HFFc6 (cell line): ENCODE measurements at regions not wholly inside any gene's neighbourhood (a gene's known extent, or its start where the extent isn't known, plus 50 kb on each side); places are given as distances from the start of the nearest gene placed in this dataset.
"Not testable (repeated sequence)": the region's sequence is repeated elsewhere in the genome, so short reads cannot be mapped to it uniquely, and the experiment has no call there.

Experiments
- DNase-seq: peaks from one replicate; pipeline ENCODE4 v3.0.0-alpha.2; 2018
- H3K27ac Mint-ChIP-seq: 2 replicates; pipeline ENCODE4 v1.8.0; 2020; ENCODE audit warnings: mild to moderate bottlenecking, mixed read lengths
- H3K27me3 Mint-ChIP-seq: 2 replicates; pipeline ENCODE4 v1.8.0; 2021; ENCODE audit warnings: mild to moderate bottlenecking, moderate library complexity, mixed read lengths; ENCODE audit not compliant: insufficient read depth
- H3K36me3 Mint-ChIP-seq: 2 replicates; pipeline ENCODE4 v1.8.0; 2021; ENCODE audit warnings: low read depth, mixed read lengths
- H3K4me1 Mint-ChIP-seq: 2 replicates; pipeline ENCODE4 v1.8.0; 2020; ENCODE audit warnings: low read depth, mixed read lengths
- H3K4me3 Mint-ChIP-seq: 2 replicates; pipeline ENCODE4 v1.8.0; 2020; ENCODE audit warnings: mild to moderate bottlenecking, moderate library complexity, mixed read lengths
- H3K9me3 Mint-ChIP-seq: 2 replicates; pipeline ENCODE4 v1.8.0; 2020; ENCODE audit warnings: mild to moderate bottlenecking, mixed read lengths
- TF ChIP-seq, protein P1 (sequence below): fragments of 200-600 bp; sonication (generic); IDR thresholded peaks from 2 replicates; pipeline ENCODE4 v1.5.0; 2021; ENCODE audit warnings: antibody characterized with exemption, mild to moderate bottlenecking

DNA sequence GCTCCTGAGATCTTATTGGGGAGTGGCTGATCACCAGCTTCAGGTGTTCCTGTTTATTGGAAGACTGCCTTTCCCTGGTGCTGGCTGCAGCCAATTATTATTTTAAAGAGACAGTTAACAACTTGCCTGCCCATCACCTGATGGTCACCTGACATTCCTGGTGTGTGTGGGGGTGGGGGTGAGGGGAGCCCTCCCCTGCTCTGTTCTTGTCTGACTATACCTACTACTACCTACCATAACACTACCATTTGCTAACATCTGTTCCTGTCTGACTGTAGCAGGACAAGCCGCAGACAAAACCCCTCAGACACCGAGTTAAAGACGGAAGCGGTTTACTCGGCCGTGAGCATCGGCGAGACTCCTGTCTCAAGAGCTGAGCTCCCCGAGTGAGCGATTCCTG lies 54.9 kb upstream of the NBPF3 start:
- DNase-seq, result no peak
- TF ChIP-seq, protein P1, sequence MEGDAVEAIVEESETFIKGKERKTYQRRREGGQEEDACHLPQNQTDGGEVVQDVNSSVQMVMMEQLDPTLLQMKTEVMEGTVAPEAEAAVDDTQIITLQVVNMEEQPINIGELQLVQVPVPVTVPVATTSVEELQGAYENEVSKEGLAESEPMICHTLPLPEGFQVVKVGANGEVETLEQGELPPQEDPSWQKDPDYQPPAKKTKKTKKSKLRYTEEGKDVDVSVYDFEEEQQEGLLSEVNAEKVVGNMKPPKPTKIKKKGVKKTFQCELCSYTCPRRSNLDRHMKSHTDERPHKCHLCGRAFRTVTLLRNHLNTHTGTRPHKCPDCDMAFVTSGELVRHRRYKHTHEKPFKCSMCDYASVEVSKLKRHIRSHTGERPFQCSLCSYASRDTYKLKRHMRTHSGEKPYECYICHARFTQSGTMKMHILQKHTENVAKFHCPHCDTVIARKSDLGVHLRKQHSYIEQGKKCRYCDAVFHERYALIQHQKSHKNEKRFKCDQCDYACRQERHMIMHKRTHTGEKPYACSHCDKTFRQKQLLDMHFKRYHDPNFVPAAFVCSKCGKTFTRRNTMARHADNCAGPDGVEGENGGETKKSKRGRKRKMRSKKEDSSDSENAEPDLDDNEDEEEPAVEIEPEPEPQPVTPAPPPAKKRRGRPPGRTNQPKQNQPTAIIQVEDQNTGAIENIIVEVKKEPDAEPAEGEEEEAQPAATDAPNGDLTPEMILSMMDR, result no peak
- Mint-ChIP-seq H3K27me3 (peaks cover 16% of the 10 kb centered on the region), H3K4me3 (no peak overlapping the region), H3K4me1 (no peaks in the 10 kb centered on the region), H3K9me3 (peaks cover 7% of the 10 kb centered on the region), H3K27ac (no peak overlapping the region), H3K36me3 (peaks cover 7% of the 10 kb centered on the region)

DNA sequence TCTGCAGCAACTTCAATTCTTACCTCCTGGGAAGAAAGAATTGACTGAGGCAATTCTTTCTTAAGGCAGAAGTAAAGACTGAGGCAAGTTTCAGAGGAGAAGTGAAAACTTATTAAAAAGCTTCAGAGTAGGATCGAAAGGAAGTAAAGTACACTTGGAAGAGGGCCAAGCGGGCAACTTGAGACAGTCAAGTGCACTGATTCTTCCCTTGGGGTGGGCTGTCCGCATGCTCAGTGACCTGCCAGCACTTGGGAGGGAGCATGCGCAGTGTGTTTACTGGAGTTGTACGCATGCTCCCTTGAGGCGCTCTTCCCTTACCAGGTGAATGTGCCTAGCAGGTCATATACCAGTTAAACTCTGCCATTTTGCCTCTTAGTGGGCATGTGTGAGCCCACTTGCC lies 55.3 kb upstream of the NBPF3 start:
- DNase-seq, result no peak
- Mint-ChIP-seq H3K36me3 (peaks cover 8% of the 10 kb centered on the region), H3K9me3 (peaks cover 8% of the 10 kb centered on the region), H3K27ac (no peak overlapping the region), H3K27me3 (peaks cover 16% of the 10 kb centered on the region), H3K4me1 (no peaks in the 10 kb centered on the region), H3K4me3 (no peak overlapping the region)
- TF ChIP-seq, protein P1, result no peak

DNA sequence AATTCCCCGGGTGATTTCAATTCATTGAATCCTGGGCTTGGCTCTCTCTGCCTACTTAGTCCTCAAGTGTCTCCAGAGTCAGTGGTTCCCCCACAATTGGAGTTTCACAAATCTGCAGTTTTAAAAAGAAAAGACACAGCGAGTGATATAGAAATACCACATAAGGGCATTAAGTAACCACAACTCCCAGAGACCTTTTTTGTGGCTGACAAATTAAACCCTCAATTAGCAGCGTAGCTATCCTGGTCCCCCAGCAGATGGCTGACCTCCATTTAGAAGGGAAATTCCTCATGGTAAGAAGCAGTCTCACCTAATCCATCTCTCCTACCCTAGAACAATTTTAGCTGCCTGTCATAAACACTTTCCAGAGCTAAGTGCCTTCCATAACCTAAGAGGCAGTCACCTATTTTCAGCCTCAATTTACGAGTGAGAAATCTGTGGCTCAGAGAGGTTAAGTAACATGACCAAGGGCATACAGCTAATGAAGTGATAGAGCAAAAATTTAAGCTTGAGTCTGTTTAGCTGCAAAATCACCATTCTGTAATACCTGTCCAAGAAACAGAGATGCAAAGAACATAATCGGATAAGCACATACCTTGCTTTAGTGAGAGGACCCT lies 56.0 kb upstream of the NBPF3 start:
- H3K4me3 Mint-ChIP-seq, result no peak overlapping the region
- peaks cover 8% of the 10 kb centered on the region for H3K9me3 Mint-ChIP-seq
- no peak overlapping the region for H3K27ac Mint-ChIP-seq
- TF ChIP-seq, protein P1, result no peak
- peaks cover 8% of the 10 kb centered on the region for H3K36me3 Mint-ChIP-seq
- DNase-seq, result no peak
- H3K27me3 Mint-ChIP-seq, result peaks cover 16% of the 10 kb centered on the region
- H3K4me1 Mint-ChIP-seq, result no peaks in the 10 kb centered on the region

DNA sequence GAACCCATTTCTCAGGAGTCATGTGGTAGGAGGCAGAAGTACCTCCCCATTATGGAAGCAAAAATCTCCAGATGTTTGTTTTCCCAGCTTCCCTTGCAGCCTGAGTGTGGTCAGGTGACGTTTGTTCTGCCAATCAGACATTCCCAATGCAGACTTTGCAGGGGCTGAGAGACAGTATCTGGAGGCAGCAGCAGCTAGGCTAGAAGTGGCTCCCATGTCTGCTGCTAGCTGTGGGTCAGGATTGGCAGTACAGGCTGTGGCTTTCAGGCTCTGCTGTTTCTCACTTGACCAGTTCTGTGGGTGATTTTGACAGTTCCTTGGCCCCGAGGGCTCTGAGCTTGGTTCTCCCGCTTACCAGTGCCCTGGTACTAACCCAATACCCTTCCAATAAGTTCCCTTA lies 58.6 kb upstream of the NBPF3 start:
- TF ChIP-seq, protein P1, result no peak
- no peaks in the 10 kb centered on the region for H3K4me1 Mint-ChIP-seq
- H3K9me3 Mint-ChIP-seq, result peaks cover 8% of the 10 kb centered on the region
- DNase-seq, result no peak
- H3K36me3 Mint-ChIP-seq, result peaks cover 8% of the 10 kb centered on the region
- no peak overlapping the region for H3K27ac Mint-ChIP-seq
- H3K4me3 Mint-ChIP-seq, result no peak overlapping the region
- peaks cover 24% of the 10 kb centered on the region for H3K27me3 Mint-ChIP-seq

DNA sequence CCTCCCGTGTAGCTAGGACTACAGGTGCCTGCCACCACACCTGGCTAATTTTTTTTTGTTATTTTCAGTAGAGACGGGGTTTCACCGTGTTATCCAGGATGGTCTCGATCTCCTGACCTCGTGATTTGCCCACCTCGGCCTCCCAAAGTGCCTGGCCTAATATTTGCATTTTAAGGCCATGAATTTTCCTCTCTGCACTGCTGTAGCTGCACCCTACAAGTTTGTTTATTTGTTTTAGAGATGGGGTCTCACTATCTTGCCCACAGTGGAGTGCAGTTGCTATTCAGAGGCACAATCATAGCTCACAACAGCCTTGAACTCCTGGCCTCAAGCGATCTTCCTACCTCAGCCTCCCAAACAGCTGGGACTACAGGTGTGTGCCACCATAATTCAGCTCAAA lies 59.8 kb upstream of the NBPF3 start:
- H3K9me3 Mint-ChIP-seq, H3K4me3 Mint-ChIP-seq, DNase-seq, H3K27ac Mint-ChIP-seq, H3K36me3 Mint-ChIP-seq, H3K4me1 Mint-ChIP-seq: not testable (repeated sequence)
- peaks cover 24% of the 10 kb centered on the region; the same call in 1 of the 2 replicates for H3K27me3 Mint-ChIP-seq

DNA sequence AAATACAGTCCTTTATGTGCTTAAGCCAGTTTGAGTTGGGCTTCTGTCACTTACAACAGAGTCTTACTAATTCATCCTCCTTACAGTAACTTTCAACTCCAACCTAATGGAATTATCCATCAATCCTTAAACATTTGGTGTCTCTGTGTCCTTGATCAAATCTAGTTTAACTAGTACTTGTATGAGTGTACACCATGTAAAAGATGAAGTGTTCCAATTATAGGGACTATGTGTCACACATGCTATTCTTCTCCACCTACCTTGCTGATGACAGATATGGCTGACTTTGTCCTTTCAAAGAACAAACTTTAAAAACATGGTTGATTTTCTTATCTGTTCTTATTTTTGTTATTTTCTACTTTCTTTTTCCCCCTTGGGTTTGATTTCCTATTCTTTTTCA lies 60.4 kb upstream of the NBPF3 start:
- TF ChIP-seq, protein P1, result no peak
- no peak for DNase-seq
- no peaks in the 10 kb centered on the region for H3K4me1 Mint-ChIP-seq
- peaks cover 8% of the 10 kb centered on the region for H3K9me3 Mint-ChIP-seq
- H3K4me3 Mint-ChIP-seq, result no peak overlapping the region
- peaks cover 8% of the 10 kb centered on the region for H3K36me3 Mint-ChIP-seq
- peaks cover 24% of the 10 kb centered on the region; the same call in 1 of the 2 replicates for H3K27me3 Mint-ChIP-seq
- H3K27ac Mint-ChIP-seq, result no peak overlapping the region
